Skin epidermis (tissue), 12 donors: ENCODE measurements at regions not wholly inside any gene's neighbourhood (a gene's known extent, or its start where the extent isn't known, plus 50 kb on each side); places are given as distances from the start of the nearest gene placed in this dataset.
"Not testable (repeated sequence)": the region's sequence is repeated elsewhere in the genome, so short reads cannot be mapped to it uniquely, and the experiment has no call there.

ENCODE experiments used
- H3K27ac ChIP-seq, 21 experiments: fragments of 200-600 bp; sonication (generic) in 11 of 21; one replicate each; pipeline ENCODE4 v1.5.0; 2020; ENCODE audit warnings: mild to moderate bottlenecking in 3 of 21, inconsistent platforms in 2 of 21, moderate library complexity in 2 of 21
- H3K4me3 ChIP-seq, 7 experiments: fragments of 200-600 bp; sonication (generic) in 2 of 7; one replicate each; pipeline ENCODE4 v1.5.0; 2020; ENCODE audit warnings: inconsistent platforms in 2 of 7, mild to moderate bottlenecking in 2 of 7, moderate library complexity in 1 of 7

DNA sequence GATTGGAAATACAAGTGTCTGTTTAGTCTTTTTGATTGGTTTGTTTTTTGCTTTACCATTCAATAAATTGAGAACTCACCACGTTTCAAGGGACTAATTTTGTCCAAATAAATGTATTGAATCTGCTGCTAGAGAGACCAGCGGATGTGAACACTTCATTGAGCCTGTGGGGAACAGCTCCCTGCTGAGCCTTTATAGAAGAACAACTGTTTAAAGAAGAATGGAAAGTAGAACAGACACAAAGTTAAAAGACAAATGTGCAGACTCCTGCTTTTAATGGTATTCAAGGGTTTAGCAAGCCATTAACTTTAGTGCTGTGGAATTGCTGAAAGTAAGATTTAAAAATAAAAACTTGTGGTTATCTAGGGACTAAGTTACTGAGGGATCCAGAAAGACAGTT is 817.7 kb upstream of the B3GALT2 start:
- H3K27ac ChIP-seq: no peak overlapping the region
- H3K4me3 ChIP-seq: no peak overlapping the region

DNA sequence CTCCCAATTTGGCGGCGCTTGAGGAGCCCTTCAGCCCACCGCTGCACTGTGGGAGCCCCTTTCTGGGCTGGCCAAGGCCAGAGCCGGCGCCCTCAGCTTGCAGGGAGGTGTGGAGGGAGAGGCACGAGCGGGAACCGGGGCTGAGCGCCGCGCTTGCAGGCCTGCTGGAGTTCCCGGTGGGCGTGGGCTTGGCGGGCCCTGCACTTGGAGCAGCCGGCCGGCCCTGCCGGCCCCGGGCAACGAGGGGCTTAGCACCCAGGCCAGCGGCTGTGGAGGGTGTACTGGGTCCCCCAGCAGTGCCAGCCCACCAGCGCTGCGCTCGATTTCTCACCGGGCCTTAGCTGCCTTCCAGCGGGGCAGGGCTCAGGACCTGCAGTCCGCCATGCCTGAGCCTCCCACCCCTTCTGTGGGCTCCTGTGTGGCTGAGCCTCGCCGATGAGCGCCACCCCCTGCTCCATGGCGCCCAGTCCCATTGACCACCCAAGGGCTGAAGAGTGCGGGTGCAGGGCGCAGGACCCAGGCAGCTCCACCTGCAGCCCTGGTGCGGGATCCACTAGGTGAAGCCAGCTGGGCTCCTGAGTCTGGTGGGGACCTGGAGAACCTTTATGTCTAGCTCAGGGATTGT is 815.4 kb upstream of the B3GALT2 start:
- H3K27ac ChIP-seq, H3K4me3 ChIP-seq: not testable (repeated sequence)

DNA sequence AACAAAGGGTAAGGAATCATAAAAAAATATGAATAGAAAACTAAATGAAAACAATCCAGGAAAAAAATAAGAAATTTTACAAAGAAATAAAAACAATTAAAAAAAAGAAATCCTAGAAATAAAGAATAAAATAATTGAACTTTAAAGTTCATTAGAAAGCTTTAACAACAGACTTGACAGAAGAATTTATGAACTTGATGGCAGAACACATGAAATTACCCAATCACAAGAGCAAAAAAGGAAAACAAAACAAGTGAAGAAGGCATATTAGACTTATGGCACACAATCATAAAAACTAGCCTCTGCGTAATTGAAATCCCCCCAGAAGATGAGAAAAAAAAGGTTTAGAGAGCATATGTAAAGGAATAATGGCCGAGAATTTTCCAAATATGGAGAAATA is 802.5 kb upstream of the B3GALT2 start:
- H3K27ac ChIP-seq: no peak overlapping the region
- H3K4me3 ChIP-seq: no peak overlapping the region

DNA sequence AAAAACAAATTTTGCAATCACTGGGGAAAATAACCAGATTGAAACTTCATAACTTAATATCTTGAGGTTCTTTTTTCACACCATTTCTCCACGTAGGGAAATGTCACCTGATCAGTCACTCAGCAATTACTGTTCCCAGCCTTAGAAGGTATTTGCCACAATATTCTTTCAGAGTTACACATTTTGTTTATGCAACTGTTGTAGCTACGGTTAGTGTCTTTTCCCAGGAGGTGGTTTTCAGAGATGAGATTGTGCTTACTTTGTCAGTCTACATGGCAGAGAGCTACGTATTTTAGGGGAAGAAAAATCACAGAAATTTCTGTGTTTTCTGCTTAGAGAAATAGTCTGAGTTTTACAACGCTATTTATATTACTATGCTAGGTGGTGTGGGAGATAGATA is 792.8 kb upstream of the B3GALT2 start:
- Histone ChIP-seq H3K4me3 (no peak overlapping the region), H3K27ac (no peak overlapping the region)

DNA sequence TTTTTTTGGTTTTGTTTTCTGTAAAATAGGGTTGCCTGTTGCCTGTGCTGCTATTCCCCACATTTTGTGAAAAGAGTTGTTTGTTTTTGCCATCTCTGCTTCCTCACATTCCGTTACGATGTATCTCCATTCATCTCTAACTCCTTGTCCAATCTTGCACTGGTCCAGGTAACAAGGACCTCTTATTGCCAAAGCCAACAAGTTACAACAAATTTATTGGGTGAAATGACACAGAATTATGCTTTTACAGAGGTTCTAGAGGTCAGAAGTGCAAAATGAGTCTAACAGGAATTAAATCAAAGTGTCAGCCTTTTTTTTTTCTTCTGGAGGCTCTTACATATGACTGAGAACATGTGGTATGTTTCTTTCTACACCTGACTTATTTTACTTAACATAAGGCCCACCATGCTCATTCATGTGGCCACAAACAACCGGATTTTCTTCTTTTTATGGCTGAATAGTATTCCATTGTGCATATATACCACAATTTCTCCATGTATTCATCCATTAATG is 787.9 kb upstream of the B3GALT2 start:
- Histone ChIP-seq H3K27ac (no peak overlapping the region), H3K4me3 (no peak overlapping the region)

DNA sequence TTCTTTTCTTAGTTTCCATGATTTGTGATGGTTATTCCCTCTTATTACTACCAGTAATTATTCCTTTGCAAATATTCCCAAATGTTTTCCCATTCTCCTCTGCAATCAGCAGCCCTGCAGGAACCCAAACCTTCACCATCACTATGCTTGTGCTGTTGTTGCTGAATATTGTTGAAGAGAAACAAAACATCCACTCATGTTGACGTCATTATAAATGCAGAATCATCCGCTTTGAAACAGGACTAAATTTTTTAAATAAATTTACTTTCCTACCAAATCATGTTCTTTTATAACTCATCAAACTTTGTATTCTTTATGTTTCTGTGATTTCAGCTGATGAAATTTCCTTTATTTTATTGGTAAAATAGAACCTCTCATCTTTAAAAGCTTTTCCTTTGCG is 787.0 kb upstream of the B3GALT2 start:
- Histone ChIP-seq H3K27ac (no peak overlapping the region), H3K4me3 (no peak overlapping the region)

DNA sequence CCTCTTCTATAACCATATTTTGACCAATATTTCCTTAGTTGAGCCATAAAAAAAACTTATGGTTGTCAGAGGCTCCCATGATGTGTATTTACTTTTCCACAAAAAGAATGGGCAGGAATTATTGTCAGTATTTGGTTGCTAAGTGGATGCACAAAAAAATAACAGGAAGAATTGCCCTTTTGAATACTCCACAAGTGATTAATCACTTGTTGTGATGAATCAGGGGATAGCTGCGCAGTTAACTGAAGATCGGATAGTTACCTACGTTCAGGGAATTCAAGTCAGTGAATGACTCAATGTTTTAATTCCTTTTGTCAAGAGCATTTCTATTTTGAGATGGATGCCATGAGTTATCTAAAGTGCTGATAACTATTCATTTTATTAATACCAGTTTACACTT is 785.2 kb upstream of the B3GALT2 start:
- no peak overlapping the region for H3K27ac ChIP-seq
- H3K4me3 ChIP-seq: no peak overlapping the region

DNA sequence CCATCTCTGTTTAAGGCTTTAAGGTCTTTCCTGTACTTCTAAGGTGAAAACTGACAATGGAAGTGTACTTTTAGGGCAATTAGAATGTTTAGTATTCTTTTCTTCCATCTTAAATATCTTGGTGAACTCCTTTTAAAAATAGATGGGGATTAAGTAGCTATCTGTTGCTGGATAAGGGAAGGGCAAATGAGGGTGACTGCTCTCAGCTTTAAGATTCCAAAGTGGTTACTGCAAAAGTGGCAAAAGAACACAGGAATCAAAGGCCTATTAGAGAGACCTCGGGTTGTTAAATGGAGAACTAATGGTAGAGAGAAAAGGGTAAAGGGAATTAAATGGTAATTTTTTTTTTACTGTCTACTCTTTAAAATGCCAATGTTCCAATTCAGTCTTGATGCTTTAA is 774.1 kb upstream of the B3GALT2 start:
- H3K4me3 ChIP-seq: no peak overlapping the region
- no peak overlapping the region for H3K27ac ChIP-seq

DNA sequence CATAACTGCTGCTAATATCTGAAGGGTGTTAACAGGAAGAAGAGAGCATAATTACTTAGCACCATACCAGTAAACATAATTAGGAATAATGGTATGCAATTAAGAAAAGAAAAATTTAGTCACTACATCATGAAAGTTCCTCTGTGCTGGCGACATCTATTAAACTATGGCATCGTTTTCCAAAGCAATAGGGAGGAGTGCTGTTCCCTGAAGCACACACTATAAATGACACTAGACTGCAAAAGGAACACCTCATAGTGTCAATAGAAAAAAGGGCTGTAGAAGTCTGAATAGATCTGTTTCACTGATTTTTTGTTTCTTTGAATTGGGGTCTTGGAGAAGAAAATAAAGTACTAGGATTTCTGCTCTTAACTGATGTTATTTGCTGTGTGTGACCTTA is 773.6 kb upstream of the B3GALT2 start:
- no peak overlapping the region for H3K4me3 ChIP-seq
- no peak overlapping the region for H3K27ac ChIP-seq

DNA sequence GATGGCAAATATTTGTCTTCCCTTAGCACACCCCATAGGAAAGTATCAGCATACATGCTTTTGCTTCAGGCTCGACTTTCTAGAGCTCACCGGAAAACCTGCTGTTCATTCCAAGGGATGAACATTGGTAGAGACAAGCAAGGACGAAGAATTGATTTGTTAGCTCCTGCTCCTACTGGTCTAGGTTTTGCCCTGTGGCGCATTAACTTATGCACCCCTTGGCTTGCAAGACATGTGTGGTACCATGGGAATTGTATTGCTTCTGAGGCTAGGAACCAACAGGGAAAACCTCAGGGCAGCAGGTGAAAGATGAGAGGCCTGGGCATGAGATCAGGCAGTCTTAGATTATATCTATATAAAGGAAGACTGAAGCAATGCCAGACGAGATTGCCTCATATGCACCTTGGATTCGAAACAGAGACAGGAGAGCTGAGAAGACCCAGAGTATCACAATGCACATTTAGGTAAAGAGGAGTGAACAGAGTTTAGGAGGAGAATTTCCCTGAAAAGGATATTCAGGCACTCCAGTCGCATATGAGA is 771.2 kb upstream of the B3GALT2 start:
- H3K27ac ChIP-seq: no peak overlapping the region
- no peak overlapping the region for H3K4me3 ChIP-seq

DNA sequence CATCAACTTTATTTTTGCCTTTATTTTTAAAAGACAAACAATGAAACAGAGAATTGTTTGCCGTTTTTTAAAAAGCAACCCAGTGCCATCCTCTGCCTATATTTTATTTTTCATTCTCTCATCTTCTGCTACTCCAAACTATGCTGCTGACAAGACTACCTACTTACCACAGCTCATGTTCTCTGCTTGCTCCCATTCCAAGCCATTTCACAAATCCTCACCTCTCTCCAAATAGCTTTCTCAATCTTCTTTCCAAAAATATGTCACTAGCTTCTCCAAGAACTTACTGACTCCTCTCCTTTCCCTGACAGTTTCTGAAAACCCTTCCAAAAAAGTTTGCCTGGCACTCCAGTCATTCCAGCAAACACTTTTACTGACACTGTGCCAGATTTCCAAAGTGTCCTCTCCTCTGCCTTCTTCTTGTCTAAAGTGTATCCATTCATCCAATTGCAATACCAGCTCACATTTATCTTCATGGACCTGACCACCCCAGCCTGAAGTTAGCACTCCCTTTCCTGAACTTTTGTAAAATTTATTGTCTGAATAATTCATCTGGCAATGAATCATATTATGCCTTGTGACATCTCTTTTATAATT is 766.5 kb upstream of the B3GALT2 start:
- H3K4me3 ChIP-seq: no peak overlapping the region
- H3K27ac ChIP-seq: no peak overlapping the region

DNA sequence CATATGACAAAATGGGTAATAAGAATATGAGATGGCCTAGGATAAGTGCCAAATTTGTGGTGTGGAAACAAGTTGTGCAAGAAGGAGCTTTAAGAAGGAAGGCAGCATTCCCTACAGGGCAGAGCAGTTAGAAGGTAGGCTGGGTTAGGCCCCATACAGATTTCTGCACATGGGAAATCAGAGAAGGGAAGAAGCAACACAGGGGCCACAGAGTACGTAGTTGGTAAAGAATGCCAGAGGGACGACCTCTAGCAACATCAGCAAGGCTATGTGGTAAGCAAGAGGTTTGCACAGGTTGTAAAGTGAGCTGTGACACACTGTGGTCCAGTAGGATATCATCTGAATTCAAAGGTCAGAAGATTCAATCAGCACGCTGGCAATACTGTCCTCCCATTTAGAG is 765.6 kb upstream of the B3GALT2 start:
- no peak overlapping the region for H3K4me3 ChIP-seq
- no peak overlapping the region for H3K27ac ChIP-seq

DNA sequence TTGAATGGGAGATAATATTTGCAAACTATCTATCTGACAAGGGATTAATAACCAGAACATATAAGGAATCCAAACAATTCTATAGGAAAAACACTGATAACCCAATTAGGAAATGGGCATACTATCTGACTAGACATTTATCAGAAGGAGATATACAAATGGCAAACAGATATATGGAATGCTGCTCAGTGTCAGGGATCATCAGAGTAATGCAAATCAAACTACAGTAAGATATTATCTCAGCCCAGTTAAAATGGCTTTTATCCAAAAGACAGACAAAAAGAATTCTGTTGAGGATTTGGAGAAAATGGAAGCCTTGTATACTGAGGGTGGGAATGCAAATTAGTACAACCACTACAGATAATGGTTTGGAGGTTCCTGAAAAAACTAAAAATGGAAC is 758.0 kb upstream of the B3GALT2 start:
- Histone ChIP-seq H3K4me3 (no peak overlapping the region), H3K27ac (no peak overlapping the region)

DNA sequence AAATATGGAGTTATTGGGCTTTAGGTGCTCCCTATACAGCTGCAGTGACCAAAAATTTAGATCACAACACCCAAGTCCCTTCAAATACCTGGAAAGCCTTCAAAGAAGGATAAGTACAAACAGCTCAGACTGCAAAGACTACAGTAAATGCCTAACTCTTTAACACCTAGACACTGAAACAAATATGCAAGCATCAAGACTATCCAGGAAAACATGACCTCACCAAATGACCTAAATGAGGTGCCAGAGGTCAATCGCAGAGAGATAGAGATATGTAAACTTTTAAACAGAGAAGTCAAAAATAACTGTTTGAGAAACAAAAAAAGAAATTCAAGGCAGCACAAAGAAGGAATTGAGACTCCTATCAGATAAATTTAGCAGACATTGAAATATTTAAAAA is 753.8 kb upstream of the B3GALT2 start:
- Histone ChIP-seq H3K27ac (no peak overlapping the region), H3K4me3 (no peak overlapping the region)

DNA sequence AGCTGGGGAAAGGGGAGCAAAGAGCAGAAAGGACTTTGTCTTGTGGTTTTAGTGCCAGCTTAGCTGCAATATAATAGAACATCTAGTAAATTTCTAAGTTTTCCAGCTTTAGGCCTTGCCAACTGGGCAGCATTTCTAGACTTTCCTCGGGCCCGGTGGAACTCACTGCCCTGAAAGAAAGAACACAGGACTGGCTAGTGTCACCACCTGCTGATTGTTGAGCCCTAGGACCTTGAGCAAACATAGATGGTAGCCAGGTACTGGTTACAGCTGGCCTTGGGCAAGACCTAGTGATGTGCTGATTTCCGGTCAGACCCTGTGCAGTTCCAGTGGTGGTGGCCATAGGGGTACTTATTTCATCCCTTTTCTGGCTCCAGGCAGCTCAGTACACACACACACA is 753.2 kb upstream of the B3GALT2 start:
- Histone ChIP-seq H3K4me3 (no peak overlapping the region), H3K27ac (no peak overlapping the region)

DNA sequence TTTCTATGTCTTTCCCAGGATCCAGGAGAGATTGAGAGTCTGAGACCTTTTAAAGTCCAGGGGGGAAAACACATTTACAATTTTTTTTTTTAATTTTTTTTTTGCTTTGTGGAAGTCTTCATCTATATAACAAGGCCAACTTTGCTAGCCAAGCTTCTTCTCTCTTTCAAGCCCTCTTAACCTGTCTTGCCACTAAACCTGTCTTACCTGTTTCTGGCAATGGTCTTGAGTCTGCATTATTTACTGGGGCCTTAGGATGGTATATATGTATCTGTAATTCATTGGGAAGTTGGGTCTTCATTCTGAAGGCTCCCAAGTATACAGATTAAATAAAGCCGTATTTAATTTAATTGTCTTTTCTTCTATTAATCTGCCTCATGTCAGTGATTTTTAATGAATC is 750.9 kb upstream of the B3GALT2 start:
- Histone ChIP-seq H3K4me3 (no peak overlapping the region), H3K27ac (no peak overlapping the region)

DNA sequence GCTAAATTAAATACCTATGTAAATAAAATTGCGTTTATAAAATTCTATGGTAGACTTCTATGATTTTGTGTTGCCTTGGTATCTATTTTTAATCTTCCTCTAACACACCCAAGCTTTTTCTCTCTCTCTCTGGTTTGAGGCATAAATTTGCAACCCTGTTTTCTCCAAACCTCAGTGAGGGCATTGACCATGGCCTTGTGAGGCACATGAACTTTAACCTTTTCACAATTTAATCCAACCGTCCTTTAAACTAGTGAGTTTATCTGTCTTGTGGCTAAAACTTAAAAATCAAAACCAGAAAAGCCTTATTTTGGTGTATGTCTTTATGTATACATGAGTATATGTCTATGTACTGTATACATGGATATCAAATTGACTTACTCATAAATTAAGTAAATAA is 746.6 kb upstream of the B3GALT2 start:
- no peak overlapping the region for H3K27ac ChIP-seq
- H3K4me3 ChIP-seq: no peak overlapping the region

DNA sequence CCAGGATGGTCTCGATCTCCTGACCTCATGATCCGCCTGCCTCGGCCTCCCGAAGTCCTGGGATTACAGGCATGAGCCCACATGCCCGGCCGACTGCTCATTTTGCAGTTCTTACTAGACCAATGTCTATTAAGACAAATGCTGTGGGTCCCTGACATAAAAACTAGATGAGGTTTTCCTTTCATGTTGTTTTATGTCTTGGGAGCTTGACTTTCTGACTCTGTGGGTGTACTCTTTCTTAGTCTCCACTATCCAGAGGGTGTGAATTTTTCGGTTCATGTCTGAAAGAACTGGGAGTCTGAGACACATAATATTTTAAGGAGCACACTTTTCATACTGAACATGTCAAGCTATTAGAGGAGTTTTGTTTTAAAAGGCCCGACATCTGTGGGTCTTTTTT is 744.9 kb upstream of the B3GALT2 start:
- no peak overlapping the region for H3K27ac ChIP-seq
- H3K4me3 ChIP-seq: no peak overlapping the region

DNA sequence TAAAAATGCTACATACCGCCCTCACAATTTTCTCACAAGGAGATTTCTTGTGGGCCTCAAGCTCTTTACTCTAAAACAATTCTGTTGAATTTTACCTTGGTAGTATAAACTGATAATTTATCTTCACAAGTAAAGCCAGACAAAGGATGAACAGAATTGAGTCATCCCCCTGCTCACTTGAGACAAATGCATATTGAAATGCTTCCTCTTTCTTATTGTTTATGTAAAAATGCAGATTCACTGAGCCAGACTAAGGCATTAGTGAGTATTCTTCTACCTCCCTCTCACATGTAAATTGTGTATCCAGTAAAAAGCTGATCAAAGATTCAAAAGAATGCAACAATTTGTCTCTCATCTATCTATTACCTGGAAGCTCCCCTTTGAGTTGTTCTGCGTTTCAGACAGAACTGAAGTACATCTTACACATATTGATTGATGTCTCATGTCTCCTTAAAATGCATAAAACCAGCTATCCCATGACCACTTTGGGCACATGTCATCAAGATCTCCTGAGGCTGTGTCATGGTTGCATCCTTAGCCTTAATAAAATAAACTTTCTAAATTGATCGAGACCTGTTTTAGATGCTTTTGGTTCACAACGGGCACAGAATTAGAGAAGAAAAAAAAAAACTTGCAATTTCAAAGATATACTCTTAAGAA is 743.1 kb upstream of the B3GALT2 start:
- Histone ChIP-seq H3K27ac (no peak overlapping the region), H3K4me3 (no peak overlapping the region)

DNA sequence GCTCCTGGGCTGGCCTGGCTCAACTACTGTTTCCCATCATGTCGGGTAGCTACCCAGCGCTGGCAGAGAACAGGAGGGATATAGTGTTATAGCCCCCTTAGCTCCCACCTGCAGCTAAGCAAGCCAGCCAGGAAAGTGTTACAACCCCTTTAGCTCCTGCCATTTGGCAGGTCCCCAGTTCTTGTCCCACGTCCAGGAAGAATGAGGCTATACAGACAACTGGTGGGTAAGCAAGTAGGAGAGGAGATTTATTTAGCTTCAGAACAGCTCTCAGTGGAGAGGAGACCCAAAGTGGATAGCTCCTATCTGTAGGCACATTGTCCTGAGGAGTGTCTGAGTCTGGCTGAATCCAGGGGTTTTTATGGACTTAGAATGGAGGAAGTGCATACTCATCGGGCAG is 741.1 kb upstream of the B3GALT2 start:
- Histone ChIP-seq H3K27ac (no peak overlapping the region), H3K4me3 (no peak overlapping the region)

DNA sequence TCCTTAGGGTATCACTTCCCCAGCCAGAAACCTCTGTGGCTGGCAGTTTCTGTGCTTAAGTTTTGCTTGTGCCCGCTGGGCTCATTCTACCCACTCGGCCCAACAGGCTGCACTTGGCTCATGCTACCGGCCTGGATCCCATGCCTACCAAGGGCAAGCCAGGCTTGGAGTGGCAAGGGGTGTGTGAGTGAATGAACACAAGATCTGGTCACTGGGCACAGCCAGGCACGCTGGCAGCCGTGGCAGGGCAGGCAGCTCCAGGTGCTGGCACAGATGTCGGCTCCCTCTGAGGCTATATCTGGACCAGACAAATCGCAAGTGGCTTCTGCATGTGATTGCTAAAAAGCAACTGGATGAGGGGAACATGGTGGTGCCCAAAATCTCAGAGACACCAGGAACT is 740.5 kb upstream of the B3GALT2 start:
- no peak overlapping the region for H3K4me3 ChIP-seq
- no peak overlapping the region for H3K27ac ChIP-seq
